Hippocampal formation (tissue), 2 donors: ENCODE measurements at regions not wholly inside any gene's neighbourhood (a gene's known extent, or its start where the extent isn't known, plus 50 kb on each side); places are given as distances from the start of the nearest gene placed in this dataset.

ENCODE experiments used
- DNase-seq, 2 donors: peaks; one replicate each; lab custom pipeline; 2025; lab: John Stamatoyannopoulos, UW

- no peak for DNase-seq
Observed at GRCh38 chr2:21694079-21694878, 570.5 kb downstream of the TDRD15 start.

GRCh38 chr2:21696900-21697299, 573.1 kb downstream of the TDRD15 start:
- no peak for DNase-seq

- DNase-seq = no peak
Observed at GRCh38 chr2:21700644-21701043, 576.9 kb downstream of the TDRD15 start.

GRCh38 chr2:21710031-21710430, 586.3 kb downstream of the TDRD15 start:
- DNase-seq = no peak

- no peak for DNase-seq
Observed at GRCh38 chr2:21710496-21710895, 586.7 kb downstream of the TDRD15 start.

- DNase-seq = peak; percentile 5 to 38
Observed at GRCh38 chr2:21715887-21716286, 592.1 kb downstream of the TDRD15 start.

GRCh38 chr2:21727101-21727500, 603.3 kb downstream of the TDRD15 start:
- no peak for DNase-seq

GRCh38 chr2:21728133-21728532, 604.4 kb downstream of the TDRD15 start:
- DNase-seq = no peak

- no peak for DNase-seq
Observed at GRCh38 chr2:21730141-21730540, 606.4 kb downstream of the TDRD15 start.

GRCh38 chr2:21740484-21740883, 616.7 kb downstream of the TDRD15 start:
- DNase-seq = no peak

- DNase-seq = no peak
Observed at GRCh38 chr2:21746499-21746898, 622.7 kb downstream of the TDRD15 start.

GRCh38 chr2:21748501-21748900, 624.7 kb downstream of the TDRD15 start:
- no peak for DNase-seq

- DNase-seq = no peak
Observed at GRCh38 chr2:21754164-21754788, 630.5 kb downstream of the TDRD15 start.

GRCh38 chr2:21757805-21758430, 634.1 kb downstream of the TDRD15 start:
- no peak for DNase-seq

GRCh38 chr2:21759819-21760218, 636.1 kb downstream of the TDRD15 start:
- no peak for DNase-seq

GRCh38 chr2:21761361-21761760, 637.6 kb downstream of the TDRD15 start:
- DNase-seq = no peak

GRCh38 chr2:21763501-21763900, 639.7 kb downstream of the TDRD15 start:
- no peak for DNase-seq

GRCh38 chr2:21770787-21771186, 647.0 kb downstream of the TDRD15 start:
- DNase-seq = no peak

GRCh38 chr2:21772624-21773023, 648.9 kb downstream of the TDRD15 start:
- DNase-seq = no peak

- DNase-seq = no peak
Observed at GRCh38 chr2:21773168-21773567, 649.4 kb downstream of the TDRD15 start.

- no peak for DNase-seq
Observed at GRCh38 chr2:21774691-21775368, 651.1 kb downstream of the TDRD15 start.

- DNase-seq = no peak
Observed at GRCh38 chr2:21779786-21780185, 656.0 kb downstream of the TDRD15 start.

GRCh38 chr2:21781962-21782361, 658.2 kb downstream of the TDRD15 start:
- no peak for DNase-seq
